Adrenal gland (tissue), 9 donors: ENCODE measurements at regions not wholly inside any gene's neighbourhood (a gene's known extent, or its start where the extent isn't known, plus 50 kb on each side); places are given as distances from the start of the nearest gene placed in this dataset.
"Not testable (repeated sequence)": the region's sequence is repeated elsewhere in the genome, so short reads cannot be mapped to it uniquely, and the experiment has no call there.

Experiments used
- DNase-seq, 7 donors: peaks; one replicate each; pipeline ENCODE4 v3.0.0-alpha.2; 2019 to 2020
- H3K27ac ChIP-seq, 5 donors: fragments of 200-600 bp; sonication (generic) in 4 of 5; 1 replicate in 3 of 5; 2 replicates in 2 of 5; pipeline versions ENCODE4 v1.5.1 to v1.8.0; 2016 to 2020; ENCODE audit warnings: mild to moderate bottlenecking in 1 of 5
- H3K27me3 ChIP-seq: fragments of 200-600 bp; 2 replicates; pipeline ENCODE4 v1.8.0; 2021
- H3K36me3 ChIP-seq, 2 donors: fragments of 200-600 bp; replicated peaks in 1 of 2; 1 replicate in 1 of 2; 2 replicates in 1 of 2; pipeline versions ENCODE4 v1.5.1 to v1.8.0; 2018 to 2022
- H3K4me1 ChIP-seq, 2 donors: fragments of 200-600 bp; replicated peaks in 1 of 2; 1 replicate in 1 of 2; 2 replicates in 1 of 2; pipeline versions ENCODE4 v1.5.1 to v1.8.0; 2018 to 2021
- H3K4me3 ChIP-seq, 4 donors: fragments of 200-600 bp; sonication (generic) in 3 of 4; one replicate each; pipeline ENCODE4 v1.5.1; 2016 to 2018
- H3K9me3 ChIP-seq, 3 donors: fragments of 200-600 bp; sonication (generic) in 1 of 3; replicated peaks in 1 of 3; 1 replicate in 2 of 3; 2 replicates in 1 of 3; pipeline versions ENCODE4 v1.5.1 to v1.8.0; 2016 to 2021
- CTCF ChIP-seq, 6 experiments: fragments of 450-650 bp in 4 of 6; fragments of 200-600 bp in 2 of 6; sonication (generic) in 1 of 6; IDR thresholded peaks; 1 replicate in 5 of 6; 2 replicates in 1 of 6; pipeline versions ENCODE4 v1.5.1 to v1.8.0; 2016 to 2021; ENCODE audit warnings: antibody characterized with exemption in 6 of 6, mild to moderate bottlenecking in 2 of 6, moderate library complexity in 1 of 6
- POLR2A ChIP-seq, 2 donors: fragments of 450-650 bp; IDR thresholded peaks; one replicate each; pipeline ENCODE4 v1.6.1; 2017; ENCODE audit warnings: antibody characterized with exemption in 2 of 2, mild to moderate bottlenecking in 2 of 2, moderate library complexity in 1 of 2
- WGBS, 4 donors: extraction: QIAGEN DNeasy Blood & Tissue Kit in 2 of 4; methylation state at CpG; one replicate each; pipeline versions ENCODE4 v1.1.5 to v1.1.7; 2013 to 2017; 5-methylcytosine and 5-hydroxymethylcytosine counted together
- intact Hi-C, 2 donors: fragments of 100-400 bp; cut with DNase I; formaldehyde crosslinking; loops; one replicate each; pipeline versions ENCODE4 v1.14.1 to v1.15.0; 2022 to 2023
- donor health status: healthy with polysubstance abuse.
- donor health status: Bipolar disorder and iron deficiency.
- donor health status: DM: yes; HTN: yes; CAD: no.
- donor health status: DM: no; HTN: no; CAD: no.
- donor health status: DM: no; HTN: no; CAD: no.

- Histone ChIP-seq H3K4me3 (no peak overlapping the region), H3K36me3 (no peaks in the 10 kb centered on the region), H3K27ac (no peak overlapping the region), H3K9me3 (no peaks in the 10 kb centered on the region), H3K4me1 (no peaks in the 10 kb centered on the region), H3K27me3 (no peaks in the 10 kb centered on the region)
- 0 to 92% (median 90%) methylated on average over 1 to 3 of the region's 3 CpGs for WGBS, 4 donors
- DNase-seq: no peak
- no peak for TF ChIP-seq POLR2A (IDR thresholded peaks at IDR 0.05)
- TF ChIP-seq CTCF (IDR thresholded peaks at IDR 0.05): no peak
- intact Hi-C loops: no loop called here
Measured at GRCh38 chr10:26937371-26937770, 76.6 kb upstream of the ABI1 start.

GRCh38 chr10:26934190-26934589 lies 73.4 kb upstream of the ABI1 start:
- intact Hi-C loops: not testable (repeated sequence)

GRCh38 chr10:26932576-26932975 lies 71.8 kb upstream of the ABI1 start:
- Histone ChIP-seq H3K9me3 (no peaks in the 10 kb centered on the region), H3K27me3 (no peaks in the 10 kb centered on the region), H3K36me3 (no peaks in the 10 kb centered on the region), H3K27ac (no peak overlapping the region), H3K4me3 (no peak overlapping the region), H3K4me1 (peaks cover 0 to 6% of the 10 kb centered on the region in 2 donors)
- TF ChIP-seq POLR2A (IDR thresholded peaks at IDR 0.05) (no peak), CTCF (IDR thresholded peaks at IDR 0.05) (no peak)
- WGBS, 4 donors: 78 to 91% (median 83%) methylated on average over 2 of the region's 2 CpGs
- DNase-seq: no peak
- intact Hi-C loops: no loop called here

More at GRCh38 chr10:26934190-26934589, 73.4 kb upstream of the ABI1 start:
- not testable (repeated sequence) for H3K27me3 ChIP-seq, H3K4me1 ChIP-seq, DNase-seq, H3K9me3 ChIP-seq, H3K4me3 ChIP-seq, H3K27ac ChIP-seq, H3K36me3 ChIP-seq
- 90 to 92% (median 90%) methylated on average over 11 of the region's 11 CpGs for WGBS, 4 donors

GRCh38 chr10:26931223-26931622 lies 70.5 kb upstream of the ABI1 start:
- H3K27ac ChIP-seq: no peak overlapping the region
- H3K4me3 ChIP-seq: peak overlapping the region in 1 of 4 donors; percentile 16

GRCh38 chr10:26922824-26923223 lies 62.1 kb upstream of the ABI1 start:
- H3K4me3 ChIP-seq, H3K27me3 ChIP-seq, H3K9me3 ChIP-seq, intact Hi-C loops, H3K36me3 ChIP-seq, H3K4me1 ChIP-seq, DNase-seq, H3K27ac ChIP-seq: not testable (repeated sequence)
- WGBS, 4 donors: 74 to 81% (median 76%) methylated on average over 3 of the region's 3 CpGs

More at GRCh38 chr10:26931223-26931622, 70.5 kb upstream of the ABI1 start:
- H3K36me3 ChIP-seq: no peaks in the 10 kb centered on the region
- intact Hi-C loops: no loop called here
- H3K9me3 ChIP-seq: no peaks in the 10 kb centered on the region
- peaks cover 0 to 6% of the 10 kb centered on the region in 2 donors for H3K4me1 ChIP-seq
- DNase-seq: peak in 3 of 7 donors; percentile 38 to 44 (median 44)
- TF ChIP-seq POLR2A (IDR thresholded peaks at IDR 0.05): no peak
- TF ChIP-seq CTCF (IDR thresholded peaks at IDR 0.05): no peak
- no peaks in the 10 kb centered on the region for H3K27me3 ChIP-seq
- WGBS, 4 donors: 3 to 7% (median 5%) methylated on average over 20 to 21 of the region's 21 CpGs

- 86 to 89% (median 88%) methylated on average over 16 of the region's 16 CpGs for WGBS, 4 donors
- H3K4me1 ChIP-seq, H3K36me3 ChIP-seq, intact Hi-C loops, H3K27ac ChIP-seq, H3K27me3 ChIP-seq, DNase-seq, H3K4me3 ChIP-seq, H3K9me3 ChIP-seq: not testable (repeated sequence)
Measured at GRCh38 chr10:26919156-26919860, 58.5 kb upstream of the ABI1 start.
